HL-60 (cell line): ENCODE measurements at regions not wholly inside any gene's neighbourhood (a gene's known extent, or its start where the extent isn't known, plus 50 kb on each side); places are given as distances from the start of the nearest gene placed in this dataset.

Experiments
- CTCF ChIP-seq: IDR thresholded peaks from one replicate; pipeline ENCODE4 v1.5.1; 2011; ENCODE audit warnings: low read length, control low read depth, inconsistent platforms; ENCODE audit not compliant: insufficient read depth
- GABPA ChIP-seq: IDR thresholded peaks from 2 replicates; pipeline ENCODE4 v1.6.1; 2012; ENCODE audit warnings: low read depth
- POLR2AphosphoS5 ChIP-seq: IDR thresholded peaks from 2 replicates; pipeline ENCODE4 v1.6.1; 2012; ENCODE audit warnings: low read depth
- REST ChIP-seq: IDR thresholded peaks from 2 replicates; pipeline ENCODE4 v1.6.1; 2012; ENCODE audit warnings: low read depth; ENCODE audit not compliant: insufficient replicate concordance

GRCh38 chr9:108184941-108185340 is 670.8 kb downstream of the ACTL7B start:
- TF ChIP-seq CTCF (no peak), REST (no peak), GABPA (no peak), POLR2AphosphoS5 (no peak)
